Breast epithelium (tissue), 4 donors: ENCODE measurements at regions not wholly inside any gene's neighbourhood (a gene's known extent, or its start where the extent isn't known, plus 50 kb on each side); places are given as distances from the start of the nearest gene placed in this dataset.
"Not testable (repeated sequence)": the region's sequence is repeated elsewhere in the genome, so short reads cannot be mapped to it uniquely, and the experiment has no call there.

ENCODE experiments used
- DNase-seq, 2 donors: peaks; one replicate each; pipeline ENCODE4 v3.0.0-alpha.2; 2019; ENCODE audit warnings: low spot score in 2 of 2
- H3K27ac ChIP-seq, 2 donors: fragments of 200-600 bp; sonication (generic) in 1 of 2; one replicate each; pipeline ENCODE4 v1.5.1; 2016 to 2019; ENCODE audit warnings: mild to moderate bottlenecking in 1 of 2
- H3K27me3 ChIP-seq, 2 donors: fragments of 200-600 bp; sonication (generic) in 1 of 2; one replicate each; pipeline versions ENCODE4 v1.5.1 to v1.6.0; 2017 to 2019; ENCODE audit warnings: control low read depth in 1 of 2, mild to moderate bottlenecking in 1 of 2
- H3K36me3 ChIP-seq: fragments of 200-600 bp; one replicate; pipeline ENCODE4 v1.5.1; 2019
- H3K4me1 ChIP-seq, 2 donors: fragments of 200-600 bp; sonication (generic); one replicate each; pipeline ENCODE4 v1.5.1; 2016 to 2019; ENCODE audit warnings: control low read depth in 1 of 2
- H3K4me3 ChIP-seq, 3 donors: fragments of 200-600 bp; sonication (generic); 1 replicate in 2 of 3; 2 replicates in 1 of 3; pipeline ENCODE4 v1.5.1; 2016 to 2019; ENCODE audit warnings: mild to moderate bottlenecking in 3 of 3, moderate library complexity in 2 of 3
- H3K9me3 ChIP-seq, 2 donors: fragments of 200-600 bp; sonication (generic) in 1 of 2; one replicate each; pipeline ENCODE4 v1.5.1; 2016 to 2019; ENCODE audit warnings: control low read depth in 1 of 2
- CTCF ChIP-seq, 3 donors: fragments of 450-650 bp; IDR thresholded peaks; one replicate each; pipeline ENCODE4 v1.5.1; 2016 to 2017; ENCODE audit warnings: antibody characterized with exemption in 3 of 3, mild to moderate bottlenecking in 3 of 3, moderate library complexity in 3 of 3
- POLR2A ChIP-seq: fragments of 450-650 bp; IDR thresholded peaks from one replicate; pipeline ENCODE4 v1.6.1; 2016; ENCODE audit warnings: antibody characterized with exemption, mild to moderate bottlenecking, moderate library complexity
- POLR2AphosphoS5 ChIP-seq, 3 donors: sonication (generic); formaldehyde crosslinking; IDR thresholded peaks; one replicate each; pipeline ENCODE4 v1.6.1; 2017; ENCODE audit warnings: antibody characterized with exemption in 3 of 3
- intact Hi-C: fragments of 100-400 bp; cut with DNase I; formaldehyde crosslinking; loops from one replicate; pipeline ENCODE4 v1.15.1; 2023; ENCODE audit warnings: low total_unique reads

GRCh38 chr4:126182786-126183185, 868.0 kb downstream of the FAT4 start:
- Histone ChIP-seq H3K27me3 (no peaks in the 10 kb centered on the region), H3K4me3 (no peak overlapping the region), H3K4me1 (no peaks in the 10 kb centered on the region), H3K9me3 (no peaks in the 10 kb centered on the region), H3K27ac (no peak overlapping the region), H3K36me3 (no peaks in the 10 kb centered on the region)
- no peak for DNase-seq
- no peak for TF ChIP-seq CTCF (IDR thresholded peaks at IDR 0.05)
- TF ChIP-seq POLR2A, result no peak
- no peak for TF ChIP-seq POLR2AphosphoS5 (IDR thresholded peaks at IDR 0.05)
- intact Hi-C loops, result no loop called here

- TF ChIP-seq POLR2AphosphoS5 (IDR thresholded peaks at IDR 0.05) (no peak), POLR2A (no peak), CTCF (IDR thresholded peaks at IDR 0.05) (no peak)
- Histone ChIP-seq H3K27me3 (no peaks in the 10 kb centered on the region), H3K9me3 (no peaks in the 10 kb centered on the region), H3K36me3 (no peaks in the 10 kb centered on the region), H3K4me1 (no peaks in the 10 kb centered on the region), H3K27ac (no peak overlapping the region), H3K4me3 (no peak overlapping the region)
- no peak for DNase-seq
- intact Hi-C loops, result no loop called here
Measured at GRCh38 chr4:126183206-126183605, 868.5 kb downstream of the FAT4 start.

GRCh38 chr4:126191536-126191935, 876.8 kb downstream of the FAT4 start:
- DNase-seq, result no peak
- Histone ChIP-seq H3K4me3 (no peak overlapping the region), H3K9me3 (no peaks in the 10 kb centered on the region), H3K36me3 (no peaks in the 10 kb centered on the region), H3K27ac (no peak overlapping the region), H3K27me3 (no peaks in the 10 kb centered on the region), H3K4me1 (no peaks in the 10 kb centered on the region)
- TF ChIP-seq CTCF (IDR thresholded peaks at IDR 0.05) (no peak), POLR2AphosphoS5 (IDR thresholded peaks at IDR 0.05) (no peak), POLR2A (no peak)
- intact Hi-C loops, result no loop called here

- Histone ChIP-seq H3K36me3 (no peaks in the 10 kb centered on the region), H3K27ac (no peak overlapping the region), H3K4me3 (no peak overlapping the region), H3K4me1 (no peaks in the 10 kb centered on the region), H3K27me3 (no peaks in the 10 kb centered on the region), H3K9me3 (no peaks in the 10 kb centered on the region)
- intact Hi-C loops, result no loop called here
- TF ChIP-seq CTCF (IDR thresholded peaks at IDR 0.05) (no peak), POLR2A (no peak), POLR2AphosphoS5 (IDR thresholded peaks at IDR 0.05) (no peak)
- DNase-seq, result no peak
Measured at GRCh38 chr4:126192506-126192905, 877.8 kb downstream of the FAT4 start.

GRCh38 chr4:126201251-126202138, 886.7 kb downstream of the FAT4 start:
- H3K4me3 ChIP-seq, DNase-seq: not testable (repeated sequence)

More at GRCh38 chr4:126201251-126202138, 886.7 kb downstream of the FAT4 start:
- H3K27me3 ChIP-seq, H3K9me3 ChIP-seq, H3K27ac ChIP-seq, H3K4me1 ChIP-seq, H3K36me3 ChIP-seq, intact Hi-C loops: not testable (repeated sequence)
